Neural cell (in vitro differentiated cells): ENCODE measurements at regions not wholly inside any gene's neighbourhood (a gene's known extent, or its start where the extent isn't known, plus 50 kb on each side); places are given as distances from the start of the nearest gene placed in this dataset.

Experiments used
- H2AFZ ChIP-seq: fragments of 200-600, 300-800 bp; sonication (generic), shearing (Covaris generic); 2 replicates; pipeline ENCODE4 v1.6.0; 2014; ENCODE audit warnings: low read depth, mild to moderate bottlenecking, antibody characterized with exemption, low read length, moderate library complexity
- H3F3A ChIP-seq: fragments of 200-600 bp; shearing (Covaris generic); 2 replicates; pipeline ENCODE4 v1.6.1; 2016; ENCODE audit warnings: mild to moderate bottlenecking, moderate library complexity, mixed read lengths, antibody characterized with exemption, low read length; ENCODE audit not compliant: insufficient read depth, poor library complexity, severe bottlenecking
- H3K27ac ChIP-seq: fragments of 200-600, 300-800 bp; sonication (generic), shearing (Covaris generic); 2 replicates; pipeline ENCODE4 v1.5.1; 2014; ENCODE audit warnings: mild to moderate bottlenecking, low read length, moderate library complexity
- H3K27me3 ChIP-seq: fragments of 300-800, 200-600 bp; sonication (generic), shearing (Covaris generic); 2 replicates; pipeline ENCODE4 v1.6.0; 2014; ENCODE audit warnings: mild to moderate bottlenecking, low read depth, low read length, moderate library complexity; ENCODE audit not compliant: insufficient read depth
- H3K36me3 ChIP-seq: fragments of 300-800, 200-600 bp; sonication (generic), shearing (Covaris generic); 2 replicates; pipeline ENCODE4 v1.5.1; 2014; ENCODE audit warnings: mild to moderate bottlenecking, antibody characterized with exemption, low read length, moderate library complexity; ENCODE audit not compliant: insufficient read depth
- H3K4me2 ChIP-seq: fragments of 300-800, 200-600 bp; sonication (generic), shearing (Covaris generic); 2 replicates; pipeline ENCODE4 v1.6.0; 2014; ENCODE audit warnings: mild to moderate bottlenecking, low read length
- H3K4me3 ChIP-seq: fragments of 300-800, 200-600 bp; sonication (generic), shearing (Covaris generic); 2 replicates; pipeline ENCODE4 v1.5.1; 2014; ENCODE audit warnings: mild to moderate bottlenecking, low read length, moderate library complexity
- H3K79me2 ChIP-seq: fragments of 200-600 bp; shearing (Covaris generic); replicated peaks from 2 replicates; pipeline ENCODE4 v1.6.0; 2014; ENCODE audit warnings: mild to moderate bottlenecking, low read length, moderate library complexity; ENCODE audit not compliant: insufficient read depth
- H3K9ac ChIP-seq: fragments of 300-800, 200-600 bp; sonication (generic), shearing (Covaris generic); 2 replicates; pipeline ENCODE4 v1.6.1; 2016; ENCODE audit warnings: mild to moderate bottlenecking, low read length, mixed read lengths
- H3K9me2 ChIP-seq: fragments of 200-600 bp; shearing (Covaris generic); 2 replicates; pipeline ENCODE4 v1.6.1; 2016; ENCODE audit warnings: mild to moderate bottlenecking, low read length, mixed read lengths; ENCODE audit not compliant: insufficient read depth
- H3K9me3 ChIP-seq: fragments of 200-600, 300-800 bp; sonication (generic), shearing (Covaris generic); 2 replicates; pipeline ENCODE4 v1.6.1; 2016; ENCODE audit warnings: mild to moderate bottlenecking, mixed run types, low read length, moderate library complexity, mixed read lengths
- H4K20me1 ChIP-seq: fragments of 200-600 bp; shearing (Covaris generic); 2 replicates; pipeline ENCODE4 v1.6.1; 2016; ENCODE audit warnings: mild to moderate bottlenecking, mixed run types; ENCODE audit not compliant: insufficient read depth
- CTCF ChIP-seq: fragments of 450-650 bp; IDR thresholded peaks from 2 replicates; pipeline ENCODE4 v1.5.1; 2014; ENCODE audit warnings: antibody characterized with exemption, mild to moderate bottlenecking, moderate library complexity; ENCODE audit not compliant: poor library complexity, severe bottlenecking
- EP300 ChIP-seq: fragments of 450-650 bp; conservative IDR thresholded peaks from 2 replicates; pipeline ENCODE4 v1.6.1; 2014; ENCODE audit warnings: antibody characterized with exemption, mild to moderate bottlenecking, moderate library complexity; ENCODE audit not compliant: poor library complexity, severe bottlenecking
- EZH2 ChIP-seq: fragments of 200-600, 300-800 bp; shearing (Covaris generic), sonication (generic); IDR thresholded peaks from 2 replicates; pipeline ENCODE4 v1.6.1; 2014; ENCODE audit warnings: antibody characterized with exemption, low read length, borderline replicate concordance, mild to moderate bottlenecking; ENCODE audit not compliant: insufficient read depth, poor library complexity, severe bottlenecking
- MXI1 ChIP-seq: fragments of 450-650 bp; conservative IDR thresholded peaks from 2 replicates; pipeline ENCODE4 v1.6.1; 2014; ENCODE audit warnings: antibody characterized with exemption, mild to moderate bottlenecking; ENCODE audit not compliant: poor library complexity, severe bottlenecking
- POLR2AphosphoS5 ChIP-seq: IDR thresholded peaks from 2 replicates; pipeline ENCODE4 v1.6.1; 2012
- RAD21 ChIP-seq: fragments of 450-650 bp; conservative IDR thresholded peaks from 2 replicates; pipeline ENCODE4 v1.6.1; 2014; ENCODE audit warnings: antibody characterized with exemption, mild to moderate bottlenecking, moderate library complexity
- REST ChIP-seq: IDR thresholded peaks from 2 replicates; pipeline ENCODE4 v1.6.1; 2012; ENCODE audit warnings: borderline replicate concordance
- SMC3 ChIP-seq: fragments of 450-650 bp; conservative IDR thresholded peaks from 2 replicates; pipeline ENCODE4 v1.6.1; 2014; ENCODE audit warnings: antibody characterized with exemption, mild to moderate bottlenecking, moderate library complexity; ENCODE audit not compliant: poor library complexity
- TAF1 ChIP-seq: IDR thresholded peaks from 2 replicates; pipeline ENCODE4 v1.6.1; 2012; ENCODE audit warnings: low read depth

DNA sequence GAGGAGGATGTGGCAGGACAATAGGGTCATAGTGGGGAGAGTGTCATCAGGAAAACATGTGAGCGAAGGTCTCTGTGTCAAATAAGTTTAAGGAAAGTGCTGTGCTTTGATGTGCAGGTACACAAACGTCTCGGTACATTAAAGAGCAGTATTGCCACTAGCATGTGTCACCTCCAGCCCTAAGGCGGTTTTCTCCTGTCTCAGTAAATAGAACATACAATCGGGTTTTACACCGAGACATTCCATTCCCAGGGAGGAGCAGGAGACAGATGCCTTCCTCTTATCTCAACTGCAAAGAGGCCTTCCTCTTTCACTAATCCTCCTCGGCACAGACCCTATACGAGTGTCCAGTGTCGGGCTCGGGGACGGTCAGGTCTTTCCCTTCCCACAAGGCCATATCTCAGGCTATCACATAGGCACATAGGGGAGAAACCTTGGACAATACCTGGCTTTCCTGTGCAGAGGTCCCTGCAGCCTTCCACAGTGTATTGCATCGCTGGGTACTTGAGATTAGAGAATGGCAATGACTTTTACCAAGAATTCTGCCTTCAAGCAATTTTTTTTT, 684.5 kb downstream of the PDHA2 start:
- TF ChIP-seq EZH2 (no peak), CTCF (no peak), POLR2AphosphoS5 (no peak), REST (no peak), TAF1 (no peak), EP300 (no peak), SMC3 (no peak), MXI1 (no peak), RAD21 (no peak)
- Histone ChIP-seq H3K4me2 (no peak overlapping the region), H4K20me1 (no peaks in the 10 kb centered on the region), H3K9me3 (no peaks in the 10 kb centered on the region), H3K27ac (no peak overlapping the region), H3K9ac (no peak overlapping the region), H2AFZ (no peak overlapping the region), H3K79me2 (no peaks in the 10 kb centered on the region), H3K27me3 (no peaks in the 10 kb centered on the region), H3K36me3 (no peaks in the 10 kb centered on the region), H3F3A (no peaks in the 10 kb centered on the region), H3K9me2 (no peaks in the 10 kb centered on the region), H3K4me3 (no peak overlapping the region)

DNA sequence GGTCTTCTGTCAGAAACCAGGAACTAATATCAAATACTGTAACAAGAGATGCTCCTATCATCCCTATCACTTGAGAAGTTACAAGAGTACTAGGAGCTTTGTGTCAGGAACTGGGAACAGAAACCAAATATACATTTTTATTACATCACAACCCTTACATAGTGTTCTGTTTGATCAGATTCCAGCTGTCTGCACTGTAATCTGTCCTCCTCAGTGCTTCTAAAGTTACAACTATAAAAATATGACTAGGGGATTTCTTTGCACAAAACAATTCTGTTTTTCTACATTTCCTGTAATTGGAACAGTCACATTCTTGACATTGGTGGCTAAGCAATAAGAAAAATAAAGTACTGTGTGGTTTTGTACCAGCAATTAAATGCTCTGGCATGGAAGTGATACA, 686.0 kb downstream of the PDHA2 start:
- Histone ChIP-seq H3K27ac (no peak overlapping the region), H3K9ac (no peak overlapping the region), H3K4me3 (no peak overlapping the region), H3K9me3 (no peaks in the 10 kb centered on the region), H4K20me1 (no peaks in the 10 kb centered on the region), H3K27me3 (no peaks in the 10 kb centered on the region), H3K79me2 (no peaks in the 10 kb centered on the region), H3K9me2 (no peaks in the 10 kb centered on the region), H3K36me3 (no peaks in the 10 kb centered on the region), H2AFZ (no peak overlapping the region), H3F3A (no peaks in the 10 kb centered on the region), H3K4me2 (no peak overlapping the region)
- TF ChIP-seq POLR2AphosphoS5 (no peak), MXI1 (no peak), TAF1 (no peak), EP300 (no peak), CTCF (no peak)
